ENCODE measurements at regions not wholly inside any gene's neighbourhood (a gene's known extent, or its start where the extent isn't known, plus 50 kb on each side); places are given as distances from the start of the nearest gene placed in this dataset.

DNA sequence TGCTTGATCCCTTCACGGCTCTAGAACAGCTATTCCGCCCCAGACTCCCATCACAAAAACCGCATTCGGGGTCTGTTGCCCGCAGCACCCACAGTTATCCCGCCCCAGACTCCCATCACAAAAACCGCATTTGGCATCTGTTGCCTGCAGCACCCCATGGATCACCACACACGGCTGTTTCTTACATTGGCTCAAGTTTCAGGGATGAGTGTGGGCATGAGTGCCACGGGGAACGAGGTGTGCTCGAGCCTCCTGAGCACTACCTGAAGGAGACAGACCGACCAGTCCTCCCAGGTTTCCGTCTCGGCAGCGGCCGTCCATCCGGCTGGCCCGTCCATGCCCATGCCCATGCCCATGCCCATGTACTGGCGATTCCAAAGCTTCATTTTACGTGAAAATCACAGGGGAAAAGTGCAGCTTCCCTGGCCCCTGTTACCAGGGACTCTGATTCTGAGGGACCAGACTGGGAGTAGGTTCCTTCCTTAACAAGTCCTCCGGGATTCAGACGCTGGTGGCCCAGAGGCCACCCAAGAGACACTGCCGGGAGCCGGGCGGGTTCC lies 66.4 kb upstream of the INSIG1 start:
- TF ChIP-seq SUZ12 (IDR thresholded peaks at IDR 0.05; ENCODE audit: extremely low read depth, insufficient read depth, insufficient read length): no peak
- TF ChIP-seq YY1 (IDR thresholded peaks at IDR 0.05; ENCODE audit: insufficient read depth, insufficient read length): no peak
- TF ChIP-seq ZNF274 (IDR thresholded peaks at IDR 0.05; ENCODE audit: low read depth, low read length): no peak
